H1 (cell line): ENCODE measurements at regions not wholly inside any gene's neighbourhood (a gene's known extent, or its start where the extent isn't known, plus 50 kb on each side); places are given as distances from the start of the nearest gene placed in this dataset.

Source experiments
- CTCF ChIA-PET: fragments of 300-600 bp; sonication (Branson Sonifier 250); formaldehyde crosslinking; loops from one replicate; lab custom pipeline; 2021; ENCODE audit not compliant: partially characterized antibody; lab: Charles Lee
- POLR2A ChIA-PET: fragments of 300-600 bp; sonication (Branson Sonifier 250); formaldehyde crosslinking; loops from one replicate; lab custom pipeline; 2021; ENCODE audit warnings: inconsistent platforms; ENCODE audit not compliant: partially characterized antibody; lab: Charles Lee
- DNase-seq, 2 experiments: peaks; one replicate each; pipeline versions ENCODE4 v3.0.0 to v3.0.0-alpha.2; 2010 to 2022; ENCODE audit warnings: low spot score in 2 of 2, low read depth in 1 of 2, mixed read lengths in 1 of 2
- FAIRE-seq: peaks from 2 replicates; lab custom pipeline; 2011; peaks lifted over from hg19 to GRCh38; lab: Jason Lieb, UNC
- H2AFZ ChIP-seq: 2 replicates; pipeline ENCODE4 v1.8.1; 2012; ENCODE audit warnings: low read length, inconsistent platforms
- H2AK5ac ChIP-seq: 2 replicates; pipeline ENCODE4 v1.6.1; 2013; ENCODE audit warnings: low read depth, low read length
- H2BK120ac ChIP-seq: replicated peaks from 2 replicates; pipeline ENCODE3; 2013; ENCODE audit warnings: low read depth, low read length, inconsistent platforms
- H2BK12ac ChIP-seq: 2 replicates; pipeline ENCODE4 v1.6.1; 2013; ENCODE audit warnings: low read depth, low read length
- H2BK15ac ChIP-seq: 2 replicates; pipeline ENCODE4 v1.6.1; 2013; ENCODE audit warnings: low read length
- H2BK20ac ChIP-seq: 2 replicates; pipeline ENCODE4 v1.6.1; 2013; ENCODE audit warnings: low read length
- H2BK5ac ChIP-seq: 2 replicates; pipeline ENCODE4 v1.6.1; 2013; ENCODE audit warnings: low read depth, low read length
- H3K14ac ChIP-seq: 2 replicates; pipeline ENCODE4 v1.6.1; 2013; ENCODE audit warnings: inconsistent platforms; ENCODE audit not compliant: insufficient read length
- H3K18ac ChIP-seq: 2 replicates; pipeline ENCODE4 v1.6.1; 2013; ENCODE audit warnings: low read length; ENCODE audit errors: extremely low read depth
- H3K23ac ChIP-seq: 2 replicates; pipeline ENCODE4 v1.6.1; 2013; ENCODE audit warnings: inconsistent platforms; ENCODE audit not compliant: insufficient read length
- H3K23me2 ChIP-seq: 2 replicates; pipeline ENCODE4 v1.6.1; 2013; ENCODE audit warnings: low read depth, low read length
- H3K27ac ChIP-seq: 2 replicates; pipeline ENCODE4 v1.6.1; 2011; ENCODE audit warnings: low read depth, low read length, inconsistent platforms
- H3K27me3 ChIP-seq, 4 experiments: replicated peaks in 1 of 4; 1 replicate in 1 of 4; 2 replicates in 3 of 4; pipeline versions ENCODE4 v1.6.1 to v1.8.1; 2011 to 2013; ENCODE audit warnings: low read length in 3 of 4, mild to moderate bottlenecking in 3 of 4, inconsistent platforms in 2 of 4, mixed read lengths in 2 of 4, moderate library complexity in 1 of 4; ENCODE audit not compliant: control insufficient read depth in 3 of 4, insufficient read depth in 3 of 4; ENCODE audit errors: extremely low read depth in 1 of 4
- H3K36me3 ChIP-seq, 4 experiments: 2 replicates each; pipeline versions ENCODE4 v1.6.1 to v1.8.1; 2011 to 2013; ENCODE audit warnings: mild to moderate bottlenecking in 4 of 4, low read length in 3 of 4, moderate library complexity in 2 of 4, control low read depth in 1 of 4, inconsistent platforms in 1 of 4; ENCODE audit not compliant: insufficient read depth in 4 of 4, control insufficient read depth in 2 of 4
- H3K4ac ChIP-seq: replicated peaks from 2 replicates; pipeline ENCODE3; 2013; ENCODE audit warnings: low read length, low read depth, mixed read lengths, inconsistent platforms; ENCODE audit not compliant: insufficient read length
- H3K4me1 ChIP-seq, 4 experiments: replicated peaks in 1 of 4; 1 replicate in 1 of 4; 2 replicates in 3 of 4; pipeline versions ENCODE4 v1.6.1 to v1.8.1; 2011 to 2013; ENCODE audit warnings: low read length in 3 of 4, inconsistent platforms in 2 of 4, mixed read lengths in 1 of 4; ENCODE audit not compliant: insufficient read depth in 4 of 4, control insufficient read depth in 3 of 4
- H3K4me2 ChIP-seq, 2 experiments: 2 replicates each; pipeline versions ENCODE4 v1.6.1 to v1.8.1; 2011 to 2013; ENCODE audit warnings: low read depth in 2 of 2, low read length in 2 of 2, control low read depth in 1 of 2, inconsistent platforms in 1 of 2, mild to moderate bottlenecking in 1 of 2; ENCODE audit not compliant: insufficient read depth in 1 of 2
- H3K4me3 ChIP-seq, 4 experiments: fragments of 200-600, 300-600 bp in 1 of 4; sonication (generic), shearing (Covaris generic), sonication (Bioruptor Twin) in 1 of 4; 2 replicates each; pipeline versions ENCODE4 v1.5.1 to v1.8.1; 2011 to 2016; ENCODE audit warnings: low read length in 4 of 4, low read depth in 3 of 4, control low read depth in 2 of 4, inconsistent platforms in 2 of 4, mild to moderate bottlenecking in 2 of 4, mixed read lengths in 1 of 4, moderate library complexity in 1 of 4; ENCODE audit not compliant: insufficient read depth in 2 of 4; ENCODE audit errors: extremely low read depth in 1 of 4
- H3K56ac ChIP-seq: replicated peaks from 2 replicates; pipeline ENCODE3; 2013; ENCODE audit warnings: low read depth, mild to moderate bottlenecking, mixed read lengths, low read length, inconsistent platforms; ENCODE audit not compliant: insufficient read length
- H3K79me1 ChIP-seq: 2 replicates; pipeline ENCODE4 v1.6.1; 2013; ENCODE audit warnings: low read depth, low read length, control low read depth
- H3K79me2 ChIP-seq, 2 experiments: 2 replicates each; pipeline versions ENCODE4 v1.6.1 to v1.8.1; 2012 to 2013; ENCODE audit warnings: low read length in 2 of 2, mild to moderate bottlenecking in 2 of 2, inconsistent platforms in 1 of 2; ENCODE audit not compliant: insufficient read depth in 2 of 2, control insufficient read depth in 1 of 2
- H3K9ac ChIP-seq, 4 experiments: replicated peaks in 1 of 4; 1 replicate in 1 of 4; 2 replicates in 3 of 4; pipeline versions ENCODE4 v1.6.1 to v1.8.1; 2011 to 2013; ENCODE audit warnings: low read depth in 3 of 4, low read length in 3 of 4, control low read depth in 2 of 4, mild to moderate bottlenecking in 2 of 4, moderate library complexity in 2 of 4, inconsistent platforms in 1 of 4; ENCODE audit errors: extremely low read depth in 1 of 4
- H3K9me3 ChIP-seq, 2 experiments: 2 replicates each; pipeline versions ENCODE4 v1.6.1 to v1.8.1; 2012 to 2013; ENCODE audit warnings: mild to moderate bottlenecking in 2 of 2, moderate library complexity in 2 of 2, control low read depth in 1 of 2, inconsistent platforms in 1 of 2, low read depth in 1 of 2, low read length in 1 of 2, mixed read lengths in 1 of 2; ENCODE audit not compliant: insufficient read depth in 2 of 2
- H4K20me1 ChIP-seq, 2 experiments: replicated peaks in 1 of 2; 2 replicates each; pipeline versions ENCODE3 to v1.8.1; 2011 to 2013; ENCODE audit warnings: inconsistent platforms in 2 of 2, low read length in 2 of 2, mild to moderate bottlenecking in 1 of 2; ENCODE audit not compliant: insufficient read depth in 2 of 2, control insufficient read depth in 1 of 2
- H4K5ac ChIP-seq: 2 replicates; pipeline ENCODE4 v1.6.1; 2013; ENCODE audit warnings: low read length, low read depth, mixed read lengths, inconsistent platforms; ENCODE audit not compliant: insufficient read length
- H4K8ac ChIP-seq: 2 replicates; pipeline ENCODE4 v1.8.0; 2013; ENCODE audit warnings: mild to moderate bottlenecking, moderate library complexity, low read length, inconsistent platforms; ENCODE audit not compliant: insufficient read depth; ENCODE audit errors: extremely low read depth
- H4K91ac ChIP-seq: replicated peaks from 2 replicates; pipeline ENCODE3; 2013; ENCODE audit warnings: low read length, mixed read lengths, inconsistent platforms; ENCODE audit not compliant: insufficient read length
- CBX8 ChIP-seq: fragments of 300-800, 300-1000 bp; sonication (generic); IDR thresholded peaks from 2 replicates; pipeline ENCODE4 v1.7.1; 2016; ENCODE audit warnings: low read depth, low read length, borderline replicate concordance
- EGR1 ChIP-seq: IDR thresholded peaks from 2 replicates; pipeline ENCODE4 v1.6.1; 2011; ENCODE audit warnings: low read depth, low read length, borderline replicate concordance
- EP300 ChIP-seq, 2 experiments: IDR thresholded peaks; 1 replicate in 1 of 2; 2 replicates in 1 of 2; pipeline ENCODE4 v1.6.1; 2011 to 2012; ENCODE audit warnings: low read depth in 2 of 2, low read length in 2 of 2, mild to moderate bottlenecking in 2 of 2, borderline replicate concordance in 1 of 2, inconsistent platforms in 1 of 2, moderate library complexity in 1 of 2
- EZH2 ChIP-seq: fragments of 200-600 bp; sonication (generic); IDR thresholded peaks from 2 replicates; pipeline ENCODE4 v1.7.1; 2012; ENCODE audit warnings: low read depth, mild to moderate bottlenecking, moderate library complexity, low read length, inconsistent platforms; ENCODE audit not compliant: severe bottlenecking
- FOSL1 ChIP-seq: IDR thresholded peaks from 2 replicates; pipeline ENCODE4 v1.6.1; 2011; ENCODE audit warnings: mild to moderate bottlenecking, low read depth, low read length, moderate library complexity; ENCODE audit not compliant: insufficient read depth
- GTF2F1 ChIP-seq: IDR thresholded peaks from 2 replicates; pipeline ENCODE4 v1.6.1; 2012; ENCODE audit warnings: low read depth, low read length, improper control_type of control experiment, borderline replicate concordance
- KDM4A ChIP-seq: IDR thresholded peaks from one replicate; pipeline ENCODE4 v1.7.1; 2012; ENCODE audit warnings: low read depth, mild to moderate bottlenecking, moderate library complexity, low read length, inconsistent platforms; ENCODE audit not compliant: severe bottlenecking
- NANOG ChIP-seq: IDR thresholded peaks from 2 replicates; pipeline ENCODE4 v1.6.1; 2011; ENCODE audit warnings: low read length, low read depth, mild to moderate bottlenecking, inconsistent platforms; ENCODE audit not compliant: insufficient read depth, poor library complexity, severe bottlenecking
- PHF8 ChIP-seq: fragments of 200-600 bp; sonication (generic); conservative IDR thresholded peaks from 2 replicates; pipeline ENCODE4 v1.7.1; 2012; ENCODE audit warnings: low read depth, mild to moderate bottlenecking, inconsistent platforms, low read length, moderate library complexity
- RNF2 ChIP-seq: fragments of 200-900, 300-1000 bp; sonication (generic); IDR thresholded peaks from 2 replicates; pipeline ENCODE4 v1.7.1; 2016; ENCODE audit warnings: borderline replicate concordance, low read depth, mild to moderate bottlenecking, antibody characterized with exemption, low read length; ENCODE audit not compliant: poor library complexity, severe bottlenecking; ENCODE audit errors: missing control alignments
- SP4 ChIP-seq: IDR thresholded peaks from 2 replicates; pipeline ENCODE4 v1.6.1; 2012; ENCODE audit warnings: low read length, inconsistent platforms
- USF2 ChIP-seq: IDR thresholded peaks from 2 replicates; pipeline ENCODE4 v1.6.1; 2011; ENCODE audit warnings: low read length, improper control_type of control experiment
- WGBS, 2 experiments: shearing (Covaris generic) in 1 of 2; methylation state at CpG; one replicate each; pipeline versions ENCODE4 v1.1.6 to v1.1.7; 2013 to 2015; ENCODE audit warnings: low lambda C conversion rate in 2 of 2, mixed read lengths in 2 of 2, inconsistent platforms in 1 of 2, low coverage in 1 of 2, missing lambda C conversion rate in 1 of 2; ENCODE audit not compliant: insufficient replicate concordance in 2 of 2, insufficient coverage in 1 of 2, insufficient read length in 1 of 2; ENCODE audit errors: extremely low coverage in 1 of 2, missing lambda C conversion rate in 1 of 2; 5-methylcytosine and 5-hydroxymethylcytosine counted together

GRCh38 chr12:24281341-24281740 is 331.9 kb upstream of the SOX5 start:
- H3K36me3 ChIP-seq: no peaks in the 10 kb centered on the region; a peak in 1 of 8 replicates
- no peak overlapping the region for H3K23ac ChIP-seq
- no peak overlapping the region for H2AFZ ChIP-seq
- peaks cover 0 to 9% (median 6%) of the 10 kb centered on the region in 4 experiments; a peak in 4 of 7 replicates for H3K4me1 ChIP-seq
- WGBS, 2 experiments: 49% methylated on average over 5 of the region's 5 CpGs; no CpG with 5 or more reads in 1 of the 2 experiments
- 0 out of 4 replicates have a peak overlapping the region, but pooled peaks of 1 of the 2 experiments have one; percentile 3 for H3K4me2 ChIP-seq
- H2BK15ac ChIP-seq: no peak overlapping the region
- H2AK5ac ChIP-seq: no peak overlapping the region
- H3K18ac ChIP-seq: no peak overlapping the region
- POLR2A ChIA-PET: no interaction called here
- FAIRE-seq (no peak), DNase-seq (no peak)
- H3K9ac ChIP-seq: no peak overlapping the region; a peak in 1 of 7 replicates
- no peaks in the 10 kb centered on the region for H3K79me2 ChIP-seq
- H2BK12ac ChIP-seq: no peak overlapping the region
- H3K79me1 ChIP-seq: no peaks in the 10 kb centered on the region
- H3K14ac ChIP-seq: no peak overlapping the region
- H3K23me2 ChIP-seq: no peaks in the 10 kb centered on the region
- H2BK120ac ChIP-seq: no peak overlapping the region
- H3K27me3 ChIP-seq: no peaks in the 10 kb centered on the region
- no peak overlapping the region for H2BK5ac ChIP-seq
- H4K8ac ChIP-seq: no peak overlapping the region
- CTCF ChIA-PET: interaction anchor here (0.5 to 0.7 kb wide), 2 partner anchors 16 to 95 kb away, joined by 3 read pairs; no protein-coding TSS in a partner anchor
- H3K27ac ChIP-seq: no peak overlapping the region
- H4K91ac ChIP-seq: no peak overlapping the region
- no peak overlapping the region for H2BK20ac ChIP-seq
- no peaks in the 10 kb centered on the region for H4K20me1 ChIP-seq
- no peak overlapping the region for H3K56ac ChIP-seq
- no peaks in the 10 kb centered on the region for H3K9me3 ChIP-seq
- H3K4me3 ChIP-seq: no peak overlapping the region
- no peak overlapping the region for H4K5ac ChIP-seq
- H3K4ac ChIP-seq: no peak overlapping the region
- TF ChIP-seq FOSL1: no peak
- no peak for TF ChIP-seq EGR1
- TF ChIP-seq EP300 (IDR thresholded peaks at IDR 0.05; ENCODE audit: borderline replicate concordance in 1 of 2, low read depth in 2 of 2, low read length in 2 of 2): no peak
- no peak for TF ChIP-seq CBX8
- no peak for TF ChIP-seq NANOG
- no peak for TF ChIP-seq EZH2
- no peak for TF ChIP-seq USF2
- no peak for TF ChIP-seq KDM4A
- no peak for TF ChIP-seq RNF2
- TF ChIP-seq GTF2F1: no peak
- no peak for TF ChIP-seq PHF8
- TF ChIP-seq SP4: no peak
